ENCODE measurements at regions not wholly inside any gene's neighbourhood (a gene's known extent, or its start where the extent isn't known, plus 50 kb on each side); places are given as distances from the start of the nearest gene placed in this dataset.

- TF ChIP-seq CTCF (IDR thresholded peaks at IDR 0.05) (no peak), POLR2AphosphoS5 (IDR thresholded peaks at IDR 0.05; ENCODE audit: insufficient read depth in 1 of 2, low read depth in 1 of 2) (no peak)
Observed at GRCh38 chr6:126848119-126848518, 270.4 kb upstream of the RSPO3 start.
